HCT116 (cell line): ENCODE measurements at regions not wholly inside any gene's neighbourhood (a gene's known extent, or its start where the extent isn't known, plus 50 kb on each side); places are given as distances from the start of the nearest gene placed in this dataset.

Source experiments
- ATAC-seq: fragments of 200-7000 bp; cut with Tn5 transposase; 2 replicates; pipeline ENCODE4 v1.9.1; 2020; ENCODE audit warnings: mild to moderate bottlenecking, moderate library complexity
- BruUV-seq: library from RNA; stranded (reverse); fragments of 400-500 nt; replicated peaks from 2 replicates; lab custom pipeline; 2021; lab: Mats Ljungman, UMichigan
- CTCF ChIA-PET: fragments of 300-600 bp; sonication (Branson Sonifier 250); formaldehyde crosslinking; loops from one replicate; lab custom pipeline; 2021; ENCODE audit warnings: antibody characterized with exemption; lab: Charles Lee
- POLR2A ChIA-PET: fragments of 300-600, 350-600 bp; sonication (Branson Sonifier 250); formaldehyde crosslinking; loops from one replicate; lab custom pipeline; 2021; ENCODE audit warnings: antibody characterized with exemption; lab: Charles Lee
- RAD21 ChIA-PET, 2 experiments: fragments of 300-600 bp; sonication (Branson Sonifier 250); formaldehyde crosslinking; loops; one replicate each; lab custom pipeline; 2023; ENCODE audit warnings: low total read pairs in 2 of 2; ENCODE audit not compliant: uncharacterized antibody in 2 of 2, unreplicated experiment in 2 of 2, low non-redundant PET in 1 of 2; lab: Charles Lee
- DNase-seq: peaks from one replicate; pipeline ENCODE4 v3.0.0-alpha.2; 2010; ENCODE audit warnings: low read depth, low spot score
- H2AFZ ChIP-seq: fragments of 200-600 bp; shearing (Covaris generic), sonication (generic); 2 replicates; pipeline ENCODE4 v1.6.1; 2017; ENCODE audit warnings: low read depth, mixed run types, mixed read lengths, antibody characterized with exemption, low read length; ENCODE audit not compliant: poor library complexity, severe bottlenecking
- H3K27ac ChIP-seq: 2 replicates; pipeline ENCODE4 v1.5.1; 2012; ENCODE audit warnings: low read depth, low read length
- H3K27me3 ChIP-seq: fragments of 200-600 bp; sonication (generic); 2 replicates; pipeline ENCODE4 v1.6.1; 2016; ENCODE audit warnings: mixed run types, low read length, mixed read lengths; ENCODE audit not compliant: insufficient read depth
- H3K36me3 ChIP-seq, 2 experiments: fragments of 200-500 bp in 1 of 2; fragments of 200-600 bp in 1 of 2; sonication (Bioruptor generic) in 1 of 2; sonication (generic) in 1 of 2; 2 replicates each; pipeline versions ENCODE4 v1.5.1 to v1.6.1; 2014 to 2016; ENCODE audit warnings: low read length in 2 of 2, inconsistent platforms in 1 of 2, mixed read lengths in 1 of 2, mixed run types in 1 of 2; ENCODE audit not compliant: insufficient read depth in 2 of 2, control insufficient read depth in 1 of 2
- H3K4me1 ChIP-seq, 2 experiments: fragments of 200-600 bp in 1 of 2; sonication (generic) in 1 of 2; 2 replicates each; pipeline versions ENCODE4 v1.5.1 to v1.6.1; 2012 to 2017; ENCODE audit warnings: low read length in 2 of 2, inconsistent platforms in 1 of 2, mild to moderate bottlenecking in 1 of 2, mixed read lengths in 1 of 2, mixed run types in 1 of 2, moderate library complexity in 1 of 2; ENCODE audit not compliant: insufficient read depth in 2 of 2, control insufficient read depth in 1 of 2
- H3K4me2 ChIP-seq: fragments of 200-600 bp; sonication (generic); 2 replicates; pipeline ENCODE4 v1.6.1; 2017; ENCODE audit warnings: mixed run types, low read length, mixed read lengths
- H3K4me3 ChIP-seq, 2 experiments: fragments of 200-600 bp in 1 of 2; sonication (generic) in 1 of 2; replicated peaks in 1 of 2; 2 replicates each; pipeline ENCODE4 v1.5.1; 2011 to 2016; ENCODE audit warnings: low read length in 2 of 2, control low read depth in 1 of 2, low read depth in 1 of 2, mild to moderate bottlenecking in 1 of 2, mixed read lengths in 1 of 2, mixed run types in 1 of 2
- H3K79me2 ChIP-seq: fragments of 200-600 bp; sonication (generic); 2 replicates; pipeline ENCODE4 v1.6.1; 2017; ENCODE audit warnings: mild to moderate bottlenecking, mixed run types, low read length, moderate library complexity, mixed read lengths; ENCODE audit not compliant: insufficient read depth
- H3K9ac ChIP-seq: fragments of 200-600 bp; sonication (generic); 2 replicates; pipeline ENCODE4 v1.6.1; 2016; ENCODE audit warnings: low read length, mixed read lengths
- H3K9me2 ChIP-seq: fragments of 200-600 bp; sonication (generic), shearing (Covaris generic); 2 replicates; pipeline ENCODE4 v1.6.1; 2017; ENCODE audit warnings: mixed run types, mild to moderate bottlenecking, moderate library complexity; ENCODE audit not compliant: insufficient read depth
- H3K9me3 ChIP-seq, 2 experiments: fragments of 200-500 bp in 1 of 2; fragments of 200-600 bp in 1 of 2; sonication (Bioruptor generic) in 1 of 2; sonication (generic) in 1 of 2; 2 replicates each; pipeline ENCODE4 v1.6.1; 2014 to 2017; ENCODE audit warnings: low read length in 2 of 2, mixed read lengths in 2 of 2, inconsistent platforms in 1 of 2, low read depth in 1 of 2, mild to moderate bottlenecking in 1 of 2, mixed run types in 1 of 2, moderate library complexity in 1 of 2; ENCODE audit not compliant: control insufficient read depth in 1 of 2, insufficient read depth in 1 of 2
- H4K20me1 ChIP-seq: fragments of 200-600 bp; sonication (generic), shearing (Covaris generic); 2 replicates; pipeline ENCODE4 v1.6.1; 2017; ENCODE audit warnings: mixed run types, mild to moderate bottlenecking, moderate library complexity; ENCODE audit not compliant: insufficient read depth
- ATF3 ChIP-seq: IDR thresholded peaks from 2 replicates; pipeline ENCODE4 v1.6.1; 2012
- CBX3 ChIP-seq: IDR thresholded peaks from 2 replicates; pipeline ENCODE4 v1.6.1; 2012; ENCODE audit warnings: low read depth
- EGR1 ChIP-seq: IDR thresholded peaks from 2 replicates; pipeline ENCODE4 v1.6.1; 2012; ENCODE audit warnings: low read depth
- ELF1 ChIP-seq: IDR thresholded peaks from 2 replicates; pipeline ENCODE4 v1.6.1; 2012; ENCODE audit warnings: low read depth, borderline replicate concordance
- EZH2 ChIP-seq: fragments of 200-600 bp; sonication (generic); IDR thresholded peaks from 2 replicates; pipeline ENCODE4 v1.6.1; 2017; ENCODE audit warnings: antibody characterized with exemption, mixed run types
- EZH2phosphoT487 ChIP-seq: fragments of 200-600 bp; IDR thresholded peaks from 2 replicates; pipeline ENCODE4 v1.6.1; 2018; ENCODE audit warnings: antibody characterized with exemption, borderline replicate concordance
- JUND ChIP-seq: IDR thresholded peaks from 2 replicates; pipeline ENCODE4 v1.6.1; 2012
- MAX ChIP-seq: IDR thresholded peaks from 2 replicates; pipeline ENCODE4 v1.6.1; 2012
- POLR2A ChIP-seq: IDR thresholded peaks from 2 replicates; pipeline ENCODE4 v1.7.0; 2011; ENCODE audit warnings: borderline replicate concordance; ENCODE audit not compliant: insufficient read depth, insufficient read length; ENCODE audit errors: extremely low read depth
- POLR2AphosphoS5 ChIP-seq: IDR thresholded peaks from 2 replicates; pipeline ENCODE4 v1.6.1; 2011; ENCODE audit warnings: mild to moderate bottlenecking, low read depth, low read length, moderate library complexity
- TCF7L2 ChIP-seq: IDR thresholded peaks from 2 replicates; pipeline ENCODE4 v1.7.0; 2011; ENCODE audit warnings: borderline replicate concordance, inconsistent platforms; ENCODE audit not compliant: insufficient read depth, insufficient read length; ENCODE audit errors: extremely low read depth
- YY1 ChIP-seq: IDR thresholded peaks from 2 replicates; pipeline ENCODE4 v1.6.1; 2011; ENCODE audit warnings: low read length, low read depth, moderate library complexity, mild to moderate bottlenecking; ENCODE audit not compliant: insufficient replicate concordance; ENCODE audit errors: extremely low read depth
- ZFX ChIP-seq: fragments of 450-650 bp; IDR thresholded peaks from 2 replicates; pipeline ENCODE4 v1.6.1; 2017
- intact Hi-C: fragments of 100-400 bp; cut with micrococcal nuclease; formaldehyde crosslinking; loops from 2 replicates; pipeline ENCODE4 v1.10.0; 2022
- TF ChIP-seq, protein P1 (sequence below): IDR thresholded peaks from 2 replicates; pipeline ENCODE4 v1.6.1; 2011; ENCODE audit warnings: mild to moderate bottlenecking, low read length, moderate library complexity; ENCODE audit not compliant: insufficient replicate concordance; ENCODE audit errors: extremely low read depth

- H4K20me1 ChIP-seq, result no peaks in the 10 kb centered on the region
- H3K9ac ChIP-seq, result no peak overlapping the region
- CTCF ChIA-PET, result no interaction called here
- H3K36me3 ChIP-seq, result no peaks in the 10 kb centered on the region
- H3K4me1 ChIP-seq, result no peaks in the 10 kb centered on the region
- no peaks in the 10 kb centered on the region for H3K9me2 ChIP-seq
- H3K79me2 ChIP-seq, result no peaks in the 10 kb centered on the region
- H2AFZ ChIP-seq, result no peak overlapping the region
- no peak for DNase-seq
- no TSS peak for BruUV-seq
- no peak overlapping the region for H3K4me3 ChIP-seq
- POLR2A ChIA-PET, result no interaction called here
- no peak overlapping the region for H3K4me2 ChIP-seq
- no peaks in the 10 kb centered on the region for H3K27me3 ChIP-seq
- no peak for TF ChIP-seq ATF3
- TF ChIP-seq, all 23 proteins: peak for 0
- RAD21 ChIA-PET, result no interaction called here
- Histone ChIP-seq H3K27ac (no peak overlapping the region), H3K9me3 (no peaks in the 10 kb centered on the region)
- no peak for ATAC-seq
- intact Hi-C loops, result no loop called here
These were observed 507.0 kb downstream of the TBL1XR1 start for GRCh38 chr3:176690083-176690869.

DNA sequence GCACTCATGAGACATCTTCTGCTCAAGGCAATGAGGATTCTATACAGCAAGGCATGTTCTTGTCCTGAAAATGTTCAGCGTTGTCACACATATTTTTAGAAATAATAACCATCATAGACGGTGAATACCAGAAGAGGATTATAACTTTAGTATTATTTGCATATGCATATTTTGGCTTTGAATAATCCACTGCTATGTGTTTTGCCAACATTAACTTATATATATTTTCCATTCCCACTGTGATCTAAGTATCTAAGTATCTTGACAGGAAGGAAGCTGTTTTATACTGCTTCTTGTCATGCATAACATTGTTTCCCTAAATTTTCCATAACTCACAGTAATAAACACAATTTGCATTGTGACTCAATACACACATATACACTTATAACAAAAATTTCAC, 509.5 kb downstream of the TBL1XR1 start:
- H3K27ac ChIP-seq, result no peak overlapping the region
- no peak overlapping the region for H3K9ac ChIP-seq
- no peaks in the 10 kb centered on the region for H3K36me3 ChIP-seq
- DNase-seq (no peak), ATAC-seq (no peak)
- no peaks in the 10 kb centered on the region for H4K20me1 ChIP-seq
- no peaks in the 10 kb centered on the region for H3K27me3 ChIP-seq
- H2AFZ ChIP-seq, result no peak overlapping the region
- H3K9me3 ChIP-seq, result no peaks in the 10 kb centered on the region
- H3K9me2 ChIP-seq, result no peaks in the 10 kb centered on the region
- POLR2A ChIA-PET, result no interaction called here
- RAD21 ChIA-PET, result no interaction called here
- no peak overlapping the region for H3K4me3 ChIP-seq
- intact Hi-C loops, result no loop called here
- BruUV-seq, result no TSS peak
- H3K79me2 ChIP-seq, result no peaks in the 10 kb centered on the region
- H3K4me1 ChIP-seq, result no peaks in the 10 kb centered on the region
- CTCF ChIA-PET, result no interaction called here
- no peak overlapping the region for H3K4me2 ChIP-seq
- TF ChIP-seq TCF7L2 (no peak), POLR2AphosphoS5 (no peak), EZH2 (no peak), ELF1 (no peak), JUND (no peak), CBX3 (no peak), ZFX (no peak), MAX (no peak), EZH2phosphoT487 (no peak), POLR2A (no peak), YY1 (no peak), EGR1 (no peak), ATF3 (no peak)
- TF ChIP-seq, protein P1, sequence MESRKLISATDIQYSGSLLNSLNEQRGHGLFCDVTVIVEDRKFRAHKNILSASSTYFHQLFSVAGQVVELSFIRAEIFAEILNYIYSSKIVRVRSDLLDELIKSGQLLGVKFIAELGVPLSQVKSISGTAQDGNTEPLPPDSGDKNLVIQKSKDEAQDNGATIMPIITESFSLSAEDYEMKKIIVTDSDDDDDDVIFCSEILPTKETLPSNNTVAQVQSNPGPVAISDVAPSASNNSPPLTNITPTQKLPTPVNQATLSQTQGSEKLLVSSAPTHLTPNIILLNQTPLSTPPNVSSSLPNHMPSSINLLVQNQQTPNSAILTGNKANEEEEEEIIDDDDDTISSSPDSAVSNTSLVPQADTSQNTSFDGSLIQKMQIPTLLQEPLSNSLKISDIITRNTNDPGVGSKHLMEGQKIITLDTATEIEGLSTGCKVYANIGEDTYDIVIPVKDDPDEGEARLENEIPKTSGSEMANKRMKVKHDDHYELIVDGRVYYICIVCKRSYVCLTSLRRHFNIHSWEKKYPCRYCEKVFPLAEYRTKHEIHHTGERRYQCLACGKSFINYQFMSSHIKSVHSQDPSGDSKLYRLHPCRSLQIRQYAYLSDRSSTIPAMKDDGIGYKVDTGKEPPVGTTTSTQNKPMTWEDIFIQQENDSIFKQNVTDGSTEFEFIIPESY, result no peak
